Fibroblast of mammary gland (primary cell): ENCODE measurements at regions not wholly inside any gene's neighbourhood (a gene's known extent, or its start where the extent isn't known, plus 50 kb on each side); places are given as distances from the start of the nearest gene placed in this dataset.

Source experiments
- DNase-seq: peaks from one replicate; pipeline ENCODE4 v3.0.0-alpha.2; 2010; ENCODE audit warnings: low read depth
- H3K4me3 ChIP-seq: 2 replicates; pipeline ENCODE4 v1.5.1; 2011; ENCODE audit warnings: low read depth, mild to moderate bottlenecking, low read length, moderate library complexity; ENCODE audit not compliant: control insufficient read depth
- CTCF ChIP-seq: conservative IDR thresholded peaks from 2 replicates; pipeline ENCODE4 v1.5.1; 2011; ENCODE audit warnings: low read depth, low read length, inconsistent platforms; ENCODE audit not compliant: control insufficient read depth, insufficient read depth

DNA sequence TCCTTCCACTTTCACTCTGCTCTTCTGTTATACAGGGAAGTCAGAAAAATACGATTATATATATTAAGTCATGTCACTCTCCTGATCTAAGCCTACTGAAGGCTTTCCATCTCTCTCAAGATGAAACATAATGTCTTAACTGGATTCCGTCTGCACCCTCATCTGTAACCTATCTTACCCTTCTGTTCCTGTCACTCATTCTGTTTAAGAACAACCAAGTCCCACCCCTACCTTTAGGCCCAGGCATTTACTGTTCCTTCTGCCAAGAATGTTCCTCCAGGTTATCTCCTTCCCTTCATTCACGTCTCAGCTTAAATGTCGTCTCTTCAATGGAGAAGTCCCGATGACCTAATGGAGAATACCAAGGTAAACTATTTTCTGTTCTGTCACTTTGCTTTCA, 1802.4 kb downstream of the MRPL39 start:
- no peak for DNase-seq
- no peak for TF ChIP-seq CTCF
- H3K4me3 ChIP-seq: no peak overlapping the region

- no peak overlapping the region for H3K4me3 ChIP-seq
- DNase-seq: no peak
- no peak for TF ChIP-seq CTCF
Measured at GRCh38 chr21:23801292-23801691, 1806.0 kb downstream of the MRPL39 start.

DNA sequence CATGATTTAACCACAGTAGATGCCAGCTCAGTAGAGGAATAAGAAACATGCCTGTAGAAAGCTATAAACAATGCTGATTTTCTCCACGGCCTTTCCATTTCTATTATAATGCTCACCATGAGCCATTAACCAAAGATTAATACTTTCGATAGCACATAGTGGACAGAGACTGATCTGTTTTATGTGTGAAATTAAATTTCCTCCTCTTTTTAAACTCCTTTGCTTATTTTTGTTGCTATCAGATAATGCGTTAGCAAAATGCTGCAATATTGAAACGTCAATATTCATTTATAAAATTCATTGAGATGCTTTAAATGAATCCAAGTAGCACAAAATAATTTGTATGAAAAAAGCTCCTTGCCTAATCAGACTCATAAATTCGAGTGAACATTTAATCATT, 1807.9 kb downstream of the MRPL39 start:
- no peak for TF ChIP-seq CTCF
- no peak for DNase-seq
- no peak overlapping the region for H3K4me3 ChIP-seq

GRCh38 chr21:23792300-23792699, 1815.0 kb downstream of the MRPL39 start:
- DNase-seq: no peak
- TF ChIP-seq CTCF: no peak
- H3K4me3 ChIP-seq: no peak overlapping the region

DNA sequence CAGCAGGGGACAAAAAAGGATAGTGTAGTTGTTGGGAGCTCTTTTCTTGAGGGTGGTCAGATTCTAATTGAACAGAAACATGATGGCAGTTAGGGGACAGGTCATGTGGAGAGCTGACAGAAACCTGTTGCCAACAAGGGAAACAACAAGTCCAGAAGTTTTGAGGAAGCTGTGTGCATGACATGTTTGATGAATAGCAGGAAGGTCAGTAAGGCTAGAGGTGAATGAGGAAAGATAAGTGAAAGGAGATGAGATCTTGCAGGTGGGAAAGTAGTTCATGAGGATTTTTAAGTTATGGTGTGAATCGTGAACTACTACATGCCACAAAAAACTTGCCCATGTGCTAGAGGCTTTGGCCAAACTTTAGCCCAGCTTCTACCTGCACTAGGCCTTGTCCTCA, 1817.4 kb downstream of the MRPL39 start:
- DNase-seq: no peak
- no peak for TF ChIP-seq CTCF
- no peak overlapping the region for H3K4me3 ChIP-seq

DNA sequence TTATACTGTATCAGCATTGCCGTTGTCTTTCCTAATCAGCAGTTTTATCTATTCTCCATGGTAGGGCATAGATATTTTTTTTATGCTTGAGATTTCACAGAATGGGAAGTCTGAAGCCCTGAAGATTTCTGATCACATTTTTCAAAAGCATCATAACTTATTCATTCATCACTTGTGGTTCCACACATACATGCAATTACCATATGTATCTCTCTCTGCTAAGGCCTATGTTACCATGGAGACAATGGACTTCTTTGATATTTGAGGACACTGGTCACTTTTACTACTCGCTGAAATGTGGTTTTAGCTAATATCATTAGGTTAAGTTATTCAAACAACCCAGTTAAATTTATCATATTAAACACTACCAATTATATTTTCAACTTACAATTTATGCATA, 1827.0 kb downstream of the MRPL39 start:
- no peak for TF ChIP-seq CTCF
- H3K4me3 ChIP-seq: no peak overlapping the region
- DNase-seq: no peak

GRCh38 chr21:23743821-23744220, 1863.5 kb downstream of the MRPL39 start:
- no peak overlapping the region for H3K4me3 ChIP-seq
- no peak for TF ChIP-seq CTCF

More at GRCh38 chr21:23743821-23744220, 1863.5 kb downstream of the MRPL39 start:
- DNase-seq: no peak
